NCI-H748 treated with DMSO at 0.1 percent for 48 hours (cell line): ENCODE measurements at regions not wholly inside any gene's neighbourhood (a gene's known extent, or its start where the extent isn't known, plus 50 kb on each side); places are given as distances from the start of the nearest gene placed in this dataset.

Experiments used
- DNase-seq: peaks from one replicate; lab custom pipeline; 2025; lab: John Stamatoyannopoulos, UW

- no peak for DNase-seq
Observed at GRCh38 chr3:174783502-174783901, 75.6 kb upstream of the NAALADL2 start.

- DNase-seq, result no peak
Observed at GRCh38 chr3:174784206-174784934, 74.8 kb upstream of the NAALADL2 start.

GRCh38 chr3:174786825-174787224 lies 72.3 kb upstream of the NAALADL2 start:
- DNase-seq, result no peak

- DNase-seq, result no peak
Observed at GRCh38 chr3:174791161-174791560, 68.0 kb upstream of the NAALADL2 start.

GRCh38 chr3:174792864-174793263 lies 66.3 kb upstream of the NAALADL2 start:
- no peak for DNase-seq
